ENCODE measurements at regions not wholly inside any gene's neighbourhood (a gene's known extent, or its start where the extent isn't known, plus 50 kb on each side); places are given as distances from the start of the nearest gene placed in this dataset.

- TF ChIP-seq CTCF (IDR thresholded peaks at IDR 0.05) (peak; percentile 24 to 55 (median 50)), POLR2A (IDR thresholded peaks at IDR 0.05) (no peak)
These were observed 127.8 kb upstream of the ZNF746 start for GRCh38 chr7:149625340-149625946.
